Hypothalamus (tissue), 51 donors: ENCODE measurements at regions not wholly inside any gene's neighbourhood (a gene's known extent, or its start where the extent isn't known, plus 50 kb on each side); places are given as distances from the start of the nearest gene placed in this dataset.
"Not testable (repeated sequence)": the region's sequence is repeated elsewhere in the genome, so short reads cannot be mapped to it uniquely, and the experiment has no call there.

Experiments used
- DNase-seq, 51 donors: peaks; one replicate each; lab custom pipeline; 2025; lab: John Stamatoyannopoulos, UW

DNA sequence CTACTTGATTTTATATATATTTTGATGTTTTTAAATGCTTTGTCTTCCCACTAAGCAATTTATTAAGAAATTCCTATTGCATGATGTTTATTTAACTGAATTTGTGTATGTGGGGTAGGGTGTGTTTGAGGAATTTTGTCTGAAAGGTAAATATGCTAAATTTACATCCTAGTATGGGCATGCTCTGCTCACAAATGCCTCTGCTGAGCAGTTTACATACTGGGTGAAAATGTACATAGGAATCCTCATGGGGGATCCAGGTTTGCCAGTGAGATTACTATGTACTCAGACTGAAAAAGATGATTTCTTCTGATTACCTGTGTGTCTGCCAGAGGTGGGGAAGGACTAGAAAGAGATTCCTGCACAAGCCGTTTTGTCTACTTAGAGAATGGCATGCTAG lies 126.6 kb downstream of the DISP1 start:
- DNase-seq, result no peak

DNA sequence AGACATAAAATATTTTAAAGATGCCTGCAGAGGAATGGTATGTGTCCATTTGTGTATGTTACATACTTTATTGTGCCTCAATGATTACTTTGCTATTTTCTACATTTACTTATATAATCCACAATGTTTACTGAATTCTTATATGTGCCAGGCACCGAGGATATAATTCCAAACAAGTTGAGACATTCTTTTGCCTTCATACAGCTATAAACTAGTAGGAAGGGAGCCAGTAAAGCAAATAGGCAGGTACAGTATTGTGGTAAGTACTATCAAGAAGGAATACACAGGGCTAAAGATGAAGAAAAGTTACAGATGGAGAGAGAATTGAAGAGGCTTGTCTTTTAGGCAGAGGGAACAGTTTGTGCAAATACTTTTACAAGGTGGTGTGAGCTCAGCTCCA lies 131.6 kb downstream of the DISP1 start:
- no peak for DNase-seq

DNA sequence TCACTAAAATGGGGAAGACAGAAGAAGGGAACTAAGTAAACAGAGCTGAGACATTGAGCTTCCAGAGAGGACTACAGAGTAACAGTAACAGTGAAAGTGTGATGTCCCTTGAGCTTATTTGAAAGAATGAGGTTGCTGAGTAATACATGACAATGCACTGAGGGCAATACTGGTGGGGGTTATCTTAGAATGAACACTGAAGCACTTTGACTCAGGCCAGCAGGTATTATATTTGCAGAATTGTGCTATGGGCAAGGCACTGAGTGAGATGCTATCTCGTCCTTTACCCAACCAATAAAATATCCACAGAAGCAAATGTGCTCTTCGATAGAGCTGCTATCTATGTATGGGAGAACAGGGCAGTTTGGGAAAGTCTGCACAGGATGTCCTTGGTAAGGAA lies 133.2 kb downstream of the DISP1 start:
- DNase-seq, result no peak

DNA sequence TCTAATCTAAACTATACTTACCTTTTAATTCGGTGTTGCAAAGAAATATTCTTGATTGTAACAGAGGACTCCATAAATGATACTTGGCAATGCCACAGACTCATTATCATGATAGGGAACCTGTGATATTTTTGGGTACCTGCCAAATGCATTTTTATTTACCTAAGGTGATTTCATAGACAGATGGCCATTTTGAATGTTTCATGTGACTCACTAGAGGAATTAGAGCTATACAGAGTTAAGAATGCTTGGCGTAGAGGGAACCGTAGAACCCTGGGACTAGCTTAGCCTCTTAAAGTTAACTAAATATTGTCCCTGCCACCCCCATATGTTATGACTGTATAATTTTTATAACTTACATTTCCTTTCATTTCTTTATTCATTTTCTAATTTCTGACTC lies 136.1 kb downstream of the DISP1 start:
- no peak for DNase-seq

DNA sequence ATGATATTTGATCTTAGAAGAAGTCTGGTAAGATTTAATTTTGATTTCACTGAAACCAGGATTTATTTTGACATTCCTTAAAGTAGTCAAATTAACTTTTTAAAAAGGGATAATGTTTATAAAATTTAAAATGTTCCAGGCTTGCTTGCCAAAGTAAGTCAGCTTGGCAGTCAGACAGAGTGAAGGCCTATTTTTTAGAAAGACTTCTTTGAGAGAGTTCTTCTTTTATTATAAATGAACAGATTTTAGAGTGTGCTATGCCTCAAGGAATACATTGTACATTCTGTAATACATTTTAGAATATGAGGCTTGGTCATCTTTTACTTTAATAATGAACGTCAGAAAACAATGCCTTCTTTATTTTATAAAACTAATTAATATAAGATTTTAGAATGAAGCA lies 138.7 kb downstream of the DISP1 start:
- DNase-seq, result no peak

DNA sequence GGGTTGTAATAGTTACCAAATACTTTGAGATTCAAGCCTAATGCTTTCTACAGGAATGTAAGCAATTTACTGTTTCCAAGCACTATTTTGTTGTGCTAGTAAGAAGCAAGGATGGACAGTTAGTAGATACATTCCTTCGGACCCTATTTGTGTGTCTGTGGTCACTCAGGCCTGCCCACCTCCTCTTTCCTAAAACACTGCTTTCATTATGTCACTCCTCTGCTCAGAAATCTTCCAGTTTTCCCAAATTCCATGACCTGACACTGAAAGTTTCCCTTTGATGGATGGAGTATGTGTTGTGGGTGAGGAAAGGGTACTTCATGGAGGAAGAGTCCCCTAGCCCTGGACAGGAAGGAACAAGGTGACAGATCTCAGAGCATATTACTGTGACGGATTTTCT lies 141.1 kb downstream of the DISP1 start:
- DNase-seq, result no peak

DNA sequence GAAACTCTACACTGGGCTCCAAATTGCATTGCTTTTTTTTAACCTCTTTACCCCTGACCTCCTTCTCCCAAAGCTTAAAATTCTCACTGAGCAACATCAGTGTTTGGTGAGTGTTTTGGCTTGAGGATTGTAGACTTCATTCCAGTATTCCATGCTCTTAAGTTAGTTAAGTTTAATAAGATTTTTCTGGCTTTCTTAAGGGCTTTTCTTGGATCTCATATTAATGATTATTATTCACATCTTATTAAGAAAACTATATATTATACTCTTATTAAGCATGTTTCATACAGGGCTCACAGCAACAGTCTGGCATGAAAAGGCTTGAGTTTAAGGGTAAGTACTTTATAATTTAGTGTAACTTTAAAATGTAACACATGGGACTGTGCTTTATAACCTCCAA lies 141.8 kb downstream of the DISP1 start:
- DNase-seq, result no peak

DNA sequence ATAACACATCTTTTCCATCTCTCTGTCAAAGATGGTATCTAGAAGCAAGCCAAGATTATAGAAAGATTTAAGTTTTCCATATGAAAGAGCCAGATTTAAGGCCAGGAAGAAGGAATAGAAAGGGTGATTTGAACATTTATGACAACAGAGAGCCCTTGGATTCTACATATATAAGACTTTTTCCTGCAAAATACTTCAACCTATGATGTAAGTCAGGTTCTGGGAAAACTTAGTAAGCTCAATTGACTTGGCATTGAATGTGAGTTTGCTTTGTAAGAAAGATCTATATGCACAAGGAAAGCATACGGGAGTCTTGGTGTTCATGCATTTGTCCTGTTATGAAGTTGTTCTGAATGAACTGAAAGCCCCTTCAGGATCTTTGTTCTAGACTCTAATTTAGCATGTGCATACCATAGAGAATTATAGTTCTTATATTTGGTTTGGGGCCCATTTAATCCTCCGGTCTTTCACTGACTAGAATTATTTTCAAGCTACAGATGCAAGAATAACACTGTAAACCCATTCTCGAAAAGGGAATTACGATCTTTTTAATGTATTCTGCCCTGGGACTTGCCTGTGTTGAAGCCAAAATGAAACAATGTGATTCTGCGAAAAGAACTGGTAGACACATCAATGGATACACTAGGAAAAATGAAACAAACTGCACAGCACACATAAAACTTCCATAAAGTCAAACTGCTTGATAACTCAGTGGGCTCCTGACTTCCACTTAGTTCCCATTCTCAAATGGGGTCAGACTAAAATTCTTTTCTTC lies 152.8 kb downstream of the DISP1 start:
- DNase-seq, result no peak

DNA sequence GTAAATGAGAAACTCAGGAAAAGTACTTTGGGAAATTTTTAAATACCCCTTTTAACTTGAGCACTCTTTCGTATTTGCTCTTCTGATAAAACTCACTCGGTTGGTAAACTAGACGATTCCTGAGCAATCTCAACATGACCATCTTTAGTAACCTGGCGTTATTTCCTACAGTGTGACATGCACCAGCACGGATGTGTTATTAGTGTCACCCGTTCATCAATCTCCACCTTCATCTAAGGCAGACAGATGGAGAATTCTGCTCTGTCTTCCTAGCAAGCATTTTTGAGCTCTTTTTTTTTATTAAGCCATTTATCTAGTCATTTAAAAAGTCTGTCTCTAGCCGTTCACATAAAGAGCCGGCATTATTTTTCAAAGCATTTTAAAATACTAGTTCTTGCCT lies 155.2 kb downstream of the DISP1 start:
- no peak for DNase-seq

DNA sequence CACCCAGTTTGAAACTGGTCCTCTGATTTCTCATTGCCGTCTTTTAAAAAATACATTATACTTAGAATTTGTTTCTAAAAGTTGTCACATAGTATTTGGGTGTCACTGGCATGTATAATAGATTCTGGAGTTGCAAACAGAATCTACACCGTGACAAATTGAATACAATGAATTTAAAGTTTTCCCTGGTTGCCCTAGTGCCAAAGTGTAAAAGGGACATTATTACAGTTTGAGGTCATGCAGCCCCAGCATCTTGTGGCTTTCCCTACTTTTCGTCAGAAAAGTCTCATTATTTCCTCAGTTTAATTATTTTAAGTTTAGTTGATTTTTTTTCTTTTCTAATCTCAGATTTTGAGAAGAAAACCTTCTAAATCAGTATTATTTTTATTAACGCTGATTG lies 155.9 kb downstream of the DISP1 start:
- DNase-seq, result no peak

DNA sequence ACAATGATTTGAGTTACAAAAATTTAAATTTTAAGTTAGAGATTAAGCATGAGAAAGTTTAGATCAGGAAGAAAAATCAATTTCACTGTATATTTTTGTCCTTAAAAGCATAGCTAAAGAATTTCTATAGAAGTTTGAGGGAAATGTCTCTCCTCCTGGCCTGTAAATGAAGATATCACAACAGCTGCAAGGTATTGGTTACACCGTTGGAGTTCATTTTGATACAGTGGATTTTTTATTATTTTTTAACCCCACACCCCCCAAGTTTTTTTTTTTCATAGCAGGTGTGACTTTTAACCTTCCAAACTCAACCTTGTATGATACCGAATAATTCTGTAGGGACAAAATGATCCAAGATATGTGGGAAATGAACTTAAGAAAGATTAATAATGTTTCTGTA lies 156.3 kb downstream of the DISP1 start:
- DNase-seq, result no peak

DNA sequence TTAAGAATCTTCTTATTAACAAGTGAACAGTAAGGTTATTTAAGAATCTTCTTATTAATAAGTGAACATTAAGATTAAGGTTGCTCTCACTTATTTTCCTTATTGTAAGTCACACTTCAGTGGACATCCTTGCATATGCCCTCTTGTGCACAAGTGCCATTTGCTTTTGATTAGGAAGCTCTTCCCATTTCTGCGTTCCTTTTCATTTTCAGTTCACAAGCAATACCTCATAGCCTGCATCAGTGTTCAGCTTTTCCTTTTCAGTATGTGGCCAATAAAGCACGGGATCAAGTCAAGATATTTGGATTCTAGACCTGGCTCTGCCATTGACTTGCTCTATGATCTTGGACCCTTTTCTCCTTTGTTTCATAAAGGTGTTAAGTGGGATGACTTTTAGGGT lies 158.7 kb downstream of the DISP1 start:
- no peak for DNase-seq

DNA sequence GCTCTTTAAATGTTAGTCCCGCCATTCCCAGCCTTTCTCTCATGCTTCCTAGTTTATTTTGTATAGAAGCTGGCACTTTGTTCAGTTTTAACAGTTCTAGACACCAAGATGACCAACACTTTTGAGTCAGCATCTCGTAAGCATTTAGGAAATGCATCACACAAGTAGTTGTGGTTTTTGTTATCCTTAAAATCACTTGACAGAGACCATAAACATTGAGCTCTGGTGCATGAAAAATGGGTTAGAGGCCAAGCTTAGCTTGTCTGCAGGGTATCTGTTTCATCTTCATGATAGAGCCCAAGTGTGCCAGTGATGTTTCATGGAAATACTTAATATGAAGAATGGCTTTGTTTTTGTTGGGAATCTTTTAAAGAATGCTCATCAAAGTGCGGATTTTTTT lies 159.7 kb downstream of the DISP1 start:
- DNase-seq, result no peak

DNA sequence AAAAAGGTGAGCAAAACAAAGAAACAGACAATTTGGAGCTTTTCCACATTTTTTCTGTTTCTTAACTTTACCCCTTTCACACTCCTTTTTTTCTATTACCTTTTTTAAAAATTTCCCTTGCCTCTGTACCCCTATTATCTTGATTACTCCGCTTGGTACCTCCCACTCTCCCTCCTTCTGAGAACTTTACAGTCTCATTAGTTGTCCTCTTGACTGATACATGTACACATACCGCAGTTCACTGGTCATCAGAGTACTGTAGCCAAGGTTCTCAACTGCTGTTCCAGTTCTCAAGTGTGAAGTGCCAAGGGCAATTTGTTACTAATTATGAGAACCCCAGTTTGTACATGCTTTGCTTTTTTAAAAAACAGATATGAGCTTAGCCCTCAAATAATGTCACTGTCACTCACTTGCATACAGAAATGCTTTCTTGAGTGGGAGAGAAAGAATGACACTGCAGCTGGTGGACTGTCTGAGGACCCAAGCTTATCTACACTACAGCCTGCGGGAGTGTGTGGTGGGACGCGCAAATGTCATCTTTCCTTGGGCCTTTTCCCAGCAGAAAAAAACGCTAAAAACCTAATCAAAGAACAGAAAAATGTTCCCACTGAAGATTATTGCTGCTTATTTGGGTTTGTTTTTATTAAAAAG lies 160.8 kb downstream of the DISP1 start:
- DNase-seq, result no peak

DNA sequence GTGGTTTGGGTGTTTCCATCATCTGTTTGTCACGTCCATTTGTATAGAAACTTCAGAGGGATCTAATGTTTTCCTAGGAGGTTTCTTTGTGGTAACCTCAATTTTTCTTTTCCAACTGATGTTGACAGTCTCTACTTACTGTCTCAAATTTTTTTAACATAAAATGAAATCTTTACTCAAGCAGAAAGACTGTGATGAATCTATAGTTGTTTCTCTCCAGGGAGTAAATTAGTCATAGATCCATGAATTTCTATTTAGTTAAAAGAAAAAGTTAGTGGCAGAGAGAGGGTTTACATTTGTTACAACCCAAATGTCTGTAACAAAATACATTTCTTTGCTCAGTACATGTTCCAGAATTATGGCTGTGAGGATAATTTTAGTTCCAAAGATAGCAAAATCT lies 161.6 kb downstream of the DISP1 start:
- DNase-seq, result no peak

DNA sequence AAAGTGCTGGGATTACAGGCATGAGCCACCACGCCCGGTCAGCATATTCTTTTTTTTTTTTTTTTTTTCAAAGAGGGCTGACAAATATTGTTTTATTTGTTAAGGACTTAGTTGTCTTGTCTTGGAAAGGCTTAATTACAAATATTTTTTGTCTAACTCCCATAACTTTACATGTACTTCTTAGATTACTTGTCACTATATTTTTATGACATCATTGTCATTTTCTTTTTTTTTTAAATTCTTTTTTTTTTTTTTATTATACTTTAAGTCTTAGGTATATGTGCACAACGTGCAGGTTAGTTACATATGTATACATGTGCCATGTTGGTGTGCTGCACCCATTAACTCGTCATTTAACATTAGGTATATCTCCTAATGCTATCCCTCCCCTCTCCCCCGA lies 162.5 kb downstream of the DISP1 start:
- DNase-seq, result not testable (repeated sequence)

DNA sequence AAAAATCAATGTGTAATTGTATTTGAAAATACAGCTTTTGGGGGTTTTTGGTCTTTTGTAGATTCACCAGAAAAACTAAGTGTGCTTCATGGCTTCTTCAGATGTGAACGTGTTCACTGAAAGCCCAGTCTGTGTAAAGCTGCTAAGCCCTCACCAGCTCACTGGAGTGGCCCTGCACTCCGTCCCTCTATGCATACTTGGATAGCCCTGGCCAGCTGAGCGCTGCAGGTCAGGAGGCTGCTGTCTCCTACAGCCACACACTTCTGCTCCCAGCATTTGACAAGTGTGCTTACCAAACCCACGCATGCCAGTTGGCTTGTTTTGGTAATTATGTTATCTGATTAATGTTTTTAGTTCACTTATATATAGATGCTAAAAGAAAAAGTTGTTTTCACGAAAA lies 163.5 kb downstream of the TLR5 start:
- no peak for DNase-seq

DNA sequence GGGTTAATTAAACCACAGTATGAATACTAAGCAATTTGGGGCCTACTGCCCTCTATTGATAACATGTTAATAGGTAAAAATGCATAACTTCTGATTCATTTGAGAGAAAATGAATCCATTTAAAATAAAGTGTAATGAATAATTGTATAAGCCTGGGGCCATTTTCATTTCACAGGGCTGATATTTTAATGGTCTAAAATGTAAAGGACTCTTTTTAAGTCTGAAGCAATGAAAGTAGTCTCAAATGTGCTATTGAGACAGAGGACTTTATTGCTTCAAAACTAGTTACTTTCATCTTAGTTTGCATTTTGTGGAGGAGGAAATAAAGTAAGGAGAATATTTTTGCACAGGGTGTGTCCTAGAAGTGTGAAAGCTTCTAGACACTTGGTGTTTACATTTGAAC lies 155.4 kb downstream of the TLR5 start:
- no peak for DNase-seq

DNA sequence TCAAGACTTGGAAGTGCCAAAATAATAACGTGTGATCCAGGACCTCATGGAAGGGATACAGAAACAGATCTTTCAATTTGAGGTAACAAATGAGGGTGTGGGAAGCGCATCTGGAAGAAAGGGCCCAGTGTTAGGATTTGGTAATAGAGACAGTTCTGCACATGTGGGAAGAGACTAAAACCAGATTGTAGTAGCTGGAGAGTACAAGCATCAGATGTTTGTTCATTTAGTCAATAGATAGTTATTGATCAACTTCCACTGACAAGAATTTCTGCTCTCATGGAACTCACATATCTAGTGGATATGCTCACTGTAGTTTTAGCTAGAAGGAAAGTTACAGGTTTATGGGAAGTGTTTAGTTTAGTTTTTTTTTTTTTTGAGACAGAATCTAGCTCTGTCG lies 153.6 kb downstream of the TLR5 start:
- DNase-seq, result no peak

DNA sequence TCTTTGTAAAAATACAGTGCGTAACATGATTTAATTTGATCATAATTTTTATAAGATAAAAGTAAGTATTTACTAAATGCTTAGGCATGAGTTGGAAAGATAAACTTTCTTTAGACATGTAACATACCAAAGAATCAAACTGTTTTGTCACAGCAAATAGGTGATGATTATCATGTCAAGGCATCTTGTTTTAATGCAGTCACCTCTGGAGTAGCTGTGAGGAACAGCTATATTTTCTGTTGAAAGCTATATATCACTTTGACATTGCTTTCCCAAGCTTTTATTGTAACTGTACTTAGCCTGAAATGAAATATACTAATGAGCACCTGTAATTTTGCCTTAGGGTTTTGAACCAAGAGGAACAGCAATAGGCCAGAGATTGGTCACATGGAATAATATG lies 151.9 kb downstream of the TLR5 start:
- DNase-seq, result no peak

DNA sequence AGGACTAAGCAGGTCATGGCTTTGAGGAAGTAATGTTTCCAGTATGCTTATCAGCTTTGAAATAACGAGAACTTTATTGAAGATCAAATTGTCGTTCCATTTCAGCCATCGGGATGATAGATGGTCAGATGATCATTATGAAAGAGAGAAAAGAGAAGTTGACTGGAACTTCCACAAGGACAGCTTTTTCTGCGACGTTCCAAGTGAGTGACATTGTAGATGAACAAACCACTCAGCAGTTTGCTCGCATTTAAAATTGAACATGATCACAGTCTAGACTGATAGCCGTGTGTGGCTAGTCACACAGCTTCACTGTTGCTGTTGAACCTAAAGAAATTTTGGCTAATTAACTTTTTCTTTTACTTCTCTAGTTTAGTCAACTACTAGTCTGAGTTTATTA lies 151.1 kb downstream of the TLR5 start:
- DNase-seq, result no peak

DNA sequence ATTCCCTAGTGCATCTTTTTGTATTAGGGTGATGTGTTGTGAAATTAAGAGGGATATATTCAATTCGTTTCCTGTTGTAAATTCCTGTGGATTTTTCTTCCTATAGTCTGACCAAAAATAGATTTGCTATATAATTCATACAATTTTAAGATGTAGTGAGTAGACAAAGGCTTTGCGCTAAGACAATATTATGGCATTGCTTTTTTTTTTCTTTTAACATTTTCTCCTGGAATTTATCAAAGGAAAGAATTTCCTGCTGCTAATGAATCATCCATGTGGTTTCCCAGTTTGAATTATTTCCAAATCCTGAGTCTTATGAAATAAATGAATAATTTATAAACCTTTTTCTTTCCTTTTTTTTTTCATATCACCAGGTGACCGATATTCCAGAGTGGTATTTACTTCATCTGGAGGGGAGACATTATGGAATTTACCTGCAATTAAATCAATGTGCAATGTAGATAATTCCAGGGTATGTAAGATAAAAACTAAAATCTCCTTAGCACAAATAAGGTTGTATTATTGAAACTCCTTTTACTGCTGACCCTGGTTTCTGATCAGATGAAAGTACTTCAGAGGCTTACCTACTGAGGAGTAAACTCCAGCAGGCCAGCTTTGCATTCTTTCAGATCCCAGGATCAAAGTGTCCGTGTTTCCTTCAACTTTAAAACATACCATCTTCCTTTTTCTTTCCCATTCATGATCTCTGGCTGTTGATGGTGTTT lies 148.4 kb downstream of the TLR5 start:
- DNase-seq, result no peak
